H9 (cell line): ENCODE measurements at regions not wholly inside any gene's neighbourhood (a gene's known extent, or its start where the extent isn't known, plus 50 kb on each side); places are given as distances from the start of the nearest gene placed in this dataset.
A peak's percentile ranks its signal among the peaks of the same experiment; 100 is the strongest.

ENCODE experiments used
- DNase-seq: peaks from one replicate; pipeline ENCODE4 v3.0.0-alpha.2; 2017
- H2AFZ ChIP-seq: one replicate; pipeline ENCODE4 v1.6.1; 2013; ENCODE audit warnings: mild to moderate bottlenecking, low read length, control low read depth, moderate library complexity
- H2AK5ac ChIP-seq: 2 replicates; pipeline ENCODE4 v1.6.1; 2013; ENCODE audit warnings: low read length, control low read depth, mixed read lengths; ENCODE audit not compliant: insufficient read length
- H2BK120ac ChIP-seq: one replicate; pipeline ENCODE4 v1.6.1; 2013; ENCODE audit warnings: low read depth, mild to moderate bottlenecking, low read length, control low read depth, inconsistent platforms; ENCODE audit not compliant: poor library complexity, severe bottlenecking
- H2BK12ac ChIP-seq: 2 replicates; pipeline ENCODE4 v1.6.1; 2013; ENCODE audit warnings: low read length, control low read depth, mixed read lengths, low read depth; ENCODE audit not compliant: insufficient read length
- H2BK15ac ChIP-seq: 2 replicates; pipeline ENCODE4 v1.6.1; 2013; ENCODE audit warnings: low read depth, low read length, control low read depth
- H2BK20ac ChIP-seq: one replicate; pipeline ENCODE4 v1.6.1; 2013; ENCODE audit warnings: low read depth, mild to moderate bottlenecking, low read length, control low read depth, inconsistent platforms; ENCODE audit not compliant: poor library complexity, severe bottlenecking
- H2BK5ac ChIP-seq: 2 replicates; pipeline ENCODE4 v1.6.1; 2013; ENCODE audit warnings: low read length, control low read depth, mixed read lengths; ENCODE audit not compliant: insufficient read length
- H3K14ac ChIP-seq: 2 replicates; pipeline ENCODE4 v1.6.1; 2013; ENCODE audit warnings: low read length, control low read depth; ENCODE audit not compliant: insufficient read depth
- H3K18ac ChIP-seq: 2 replicates; pipeline ENCODE4 v1.6.1; 2013; ENCODE audit warnings: low read depth, mild to moderate bottlenecking, mixed read lengths, low read length, control low read depth; ENCODE audit not compliant: insufficient read length
- H3K23ac ChIP-seq: 2 replicates; pipeline ENCODE4 v1.6.1; 2013; ENCODE audit warnings: low read length, control low read depth, mixed read lengths, low read depth; ENCODE audit not compliant: insufficient read length
- H3K23me2 ChIP-seq: 2 replicates; pipeline ENCODE4 v1.6.1; 2013; ENCODE audit warnings: low read depth, mild to moderate bottlenecking, mixed read lengths, low read length, control low read depth; ENCODE audit not compliant: insufficient read length, poor library complexity, severe bottlenecking
- H3K27ac ChIP-seq: 2 replicates; pipeline ENCODE4 v1.5.1; 2013; ENCODE audit warnings: low read length, control low read depth, mixed read lengths, low read depth; ENCODE audit not compliant: insufficient read length
- H3K27me3 ChIP-seq: 2 replicates; pipeline ENCODE4 v1.6.1; 2013; ENCODE audit warnings: low read length, control low read depth, inconsistent platforms; ENCODE audit not compliant: insufficient read depth
- H3K4ac ChIP-seq: 2 replicates; pipeline ENCODE4 v1.6.1; 2013; ENCODE audit warnings: low read depth, mild to moderate bottlenecking, control low read depth, inconsistent platforms, low read length, moderate library complexity
- H3K4me1 ChIP-seq: 2 replicates; pipeline ENCODE4 v1.6.1; 2013; ENCODE audit warnings: low read length, control low read depth, inconsistent platforms; ENCODE audit not compliant: insufficient read depth
- H3K4me2 ChIP-seq: 2 replicates; pipeline ENCODE4 v1.6.1; 2013; ENCODE audit warnings: low read length, control low read depth, mixed read lengths; ENCODE audit not compliant: insufficient read length, insufficient read depth
- H3K56ac ChIP-seq: 2 replicates; pipeline ENCODE4 v1.6.1; 2013; ENCODE audit warnings: low read depth, mild to moderate bottlenecking, mixed read lengths, low read length, control low read depth; ENCODE audit not compliant: insufficient read length
- H3K79me1 ChIP-seq: 2 replicates; pipeline ENCODE4 v1.6.1; 2013; ENCODE audit warnings: low read depth, mild to moderate bottlenecking, moderate library complexity, low read length, control low read depth, inconsistent platforms; ENCODE audit not compliant: insufficient read depth, poor library complexity, severe bottlenecking
- H3K79me2 ChIP-seq: 2 replicates; pipeline ENCODE4 v1.6.1; 2013; ENCODE audit warnings: low read length, control low read depth, inconsistent platforms; ENCODE audit not compliant: insufficient read depth
- H3K9ac ChIP-seq: 2 replicates; pipeline ENCODE4 v1.6.1; 2013; ENCODE audit warnings: low read length, control low read depth, mixed read lengths; ENCODE audit not compliant: insufficient read length; ENCODE audit errors: extremely low read depth
- H3K9me3 ChIP-seq: one replicate; pipeline ENCODE4 v1.6.1; 2013; ENCODE audit warnings: low read depth, low read length, inconsistent platforms; ENCODE audit not compliant: control insufficient read depth
- H3T11ph ChIP-seq: one replicate; pipeline ENCODE4 v1.6.1; 2013; ENCODE audit warnings: mild to moderate bottlenecking, low read length, control low read depth, inconsistent platforms
- H4K20me1 ChIP-seq: one replicate; pipeline ENCODE4 v1.6.1; 2013; ENCODE audit not compliant: control insufficient read depth, insufficient read length, insufficient read depth
- H4K5ac ChIP-seq: 2 replicates; pipeline ENCODE4 v1.6.1; 2013; ENCODE audit warnings: low read depth, mild to moderate bottlenecking, mixed read lengths, low read length, control low read depth; ENCODE audit not compliant: insufficient read length
- H4K8ac ChIP-seq: replicated peaks from 2 replicates; pipeline ENCODE4 v1.6.1; 2013; ENCODE audit warnings: low read length, control low read depth, mixed read lengths, low read depth; ENCODE audit not compliant: insufficient read length
- H4K91ac ChIP-seq: 2 replicates; pipeline ENCODE4 v1.6.1; 2013; ENCODE audit warnings: low read depth, mild to moderate bottlenecking, moderate library complexity, mixed read lengths, low read length, control low read depth; ENCODE audit not compliant: insufficient read length
- H3K27ac Mint-ChIP-seq, 3 experiments: 2 replicates in 2 of 3; 3 replicates in 1 of 3; pipeline ENCODE4 v1.8.0; 2020 to 2021; ENCODE audit warnings: mixed read lengths in 3 of 3, mild to moderate bottlenecking in 1 of 3, moderate library complexity in 1 of 3
- H3K27me3 Mint-ChIP-seq: 2 replicates; pipeline ENCODE4 v1.8.0; 2021; ENCODE audit warnings: low read depth, mild to moderate bottlenecking, moderate library complexity, mixed read lengths
- H3K36me3 Mint-ChIP-seq, 3 experiments: 2 replicates in 2 of 3; 3 replicates in 1 of 3; pipeline ENCODE4 v1.8.0; 2020 to 2021; ENCODE audit warnings: low read depth in 3 of 3, mixed read lengths in 3 of 3; ENCODE audit not compliant: insufficient read depth in 1 of 3
- H3K4me1 Mint-ChIP-seq, 2 experiments: 2 replicates each; pipeline ENCODE4 v1.8.0; 2020; ENCODE audit warnings: mixed read lengths in 2 of 2
- H3K4me3 Mint-ChIP-seq, 2 experiments: 2 replicates in 1 of 2; 3 replicates in 1 of 2; pipeline ENCODE4 v1.8.0; 2020 to 2021; ENCODE audit warnings: mild to moderate bottlenecking in 2 of 2, mixed read lengths in 2 of 2, moderate library complexity in 1 of 2
- H3K9me3 Mint-ChIP-seq, 2 experiments: 2 replicates in 1 of 2; 3 replicates in 1 of 2; pipeline ENCODE4 v1.8.0; 2020; ENCODE audit warnings: mild to moderate bottlenecking in 2 of 2, mixed read lengths in 2 of 2, moderate library complexity in 1 of 2
- WGBS: extraction: QIAGEN DNeasy Blood & Tissue Kit; methylation state at CpG from one replicate; pipeline ENCODE4 v1.1.7; 2013; ENCODE audit warnings: missing lambda C conversion rate, low lambda C conversion rate, mixed read lengths; ENCODE audit not compliant: insufficient read length; ENCODE audit errors: extremely low coverage; 5-methylcytosine and 5-hydroxymethylcytosine counted together
- TF ChIP-seq, protein P1 (sequence below): fragments of 200-600 bp; sonication (generic); conservative IDR thresholded peaks from 3 replicates; pipeline ENCODE4 v1.8.0; 2021; ENCODE audit warnings: antibody characterized with exemption, mild to moderate bottlenecking

DNA sequence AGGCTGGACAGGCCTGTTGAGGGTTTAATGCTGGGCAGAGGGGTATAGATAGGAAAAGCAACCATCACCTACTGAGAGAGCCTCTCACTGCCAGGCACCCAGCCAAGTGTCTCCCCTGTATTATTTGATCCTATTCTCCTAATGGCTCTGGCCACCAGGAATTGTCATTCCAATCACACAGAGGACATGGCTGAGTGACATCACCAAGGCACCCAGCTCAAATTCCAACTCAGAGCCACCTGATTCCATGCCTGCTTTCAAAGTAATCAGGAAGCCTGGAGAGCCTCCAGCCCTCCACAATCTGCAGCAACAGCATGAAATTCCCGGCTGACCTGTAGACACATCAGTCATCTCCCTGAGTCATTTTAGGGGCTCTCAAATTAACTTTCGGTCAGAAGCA is 368.9 kb upstream of the C16orf82 start:
- no peak overlapping the region for H4K8ac ChIP-seq
- Mint-ChIP-seq H3K27ac (no peak overlapping the region), H3K4me3 (no peak overlapping the region), H3K27me3 (peaks cover 10% of the 10 kb centered on the region), H3K9me3 (peaks cover 16 to 19% of the 10 kb centered on the region in 2 experiments), H3K4me1 (peaks cover 3 to 12% of the 10 kb centered on the region in 2 experiments), H3K36me3 (peaks cover 0 to 8% (median 2%) of the 10 kb centered on the region in 3 experiments; a peak in 4 of 7 replicates)
- no peak overlapping the region for H2AK5ac ChIP-seq
- no peak overlapping the region for H3K18ac ChIP-seq
- H2BK120ac ChIP-seq: no peak overlapping the region
- no peak overlapping the region for H4K91ac ChIP-seq
- no peak overlapping the region for H3K14ac ChIP-seq
- no peak overlapping the region for H3K23ac ChIP-seq
- no peaks in the 10 kb centered on the region for H3K27me3 ChIP-seq
- H2BK20ac ChIP-seq: no peak overlapping the region
- H3K9me3 ChIP-seq: no peaks in the 10 kb centered on the region
- DNase-seq: peak; percentile 31
- H3K4me1 ChIP-seq: no peaks in the 10 kb centered on the region
- H3K9ac ChIP-seq: no peak overlapping the region
- no peak overlapping the region for H2AFZ ChIP-seq
- H3K4me2 ChIP-seq: no peak overlapping the region
- H3K56ac ChIP-seq: no peak overlapping the region
- no peak overlapping the region for H4K5ac ChIP-seq
- H2BK12ac ChIP-seq: no peak overlapping the region
- no peaks in the 10 kb centered on the region for H3K79me1 ChIP-seq
- no peak overlapping the region for H3K27ac ChIP-seq
- H4K20me1 ChIP-seq: no peaks in the 10 kb centered on the region
- H2BK5ac ChIP-seq: no peak overlapping the region
- H3K4ac ChIP-seq: no peak overlapping the region
- H3K79me2 ChIP-seq: no peaks in the 10 kb centered on the region
- TF ChIP-seq, protein P1, sequence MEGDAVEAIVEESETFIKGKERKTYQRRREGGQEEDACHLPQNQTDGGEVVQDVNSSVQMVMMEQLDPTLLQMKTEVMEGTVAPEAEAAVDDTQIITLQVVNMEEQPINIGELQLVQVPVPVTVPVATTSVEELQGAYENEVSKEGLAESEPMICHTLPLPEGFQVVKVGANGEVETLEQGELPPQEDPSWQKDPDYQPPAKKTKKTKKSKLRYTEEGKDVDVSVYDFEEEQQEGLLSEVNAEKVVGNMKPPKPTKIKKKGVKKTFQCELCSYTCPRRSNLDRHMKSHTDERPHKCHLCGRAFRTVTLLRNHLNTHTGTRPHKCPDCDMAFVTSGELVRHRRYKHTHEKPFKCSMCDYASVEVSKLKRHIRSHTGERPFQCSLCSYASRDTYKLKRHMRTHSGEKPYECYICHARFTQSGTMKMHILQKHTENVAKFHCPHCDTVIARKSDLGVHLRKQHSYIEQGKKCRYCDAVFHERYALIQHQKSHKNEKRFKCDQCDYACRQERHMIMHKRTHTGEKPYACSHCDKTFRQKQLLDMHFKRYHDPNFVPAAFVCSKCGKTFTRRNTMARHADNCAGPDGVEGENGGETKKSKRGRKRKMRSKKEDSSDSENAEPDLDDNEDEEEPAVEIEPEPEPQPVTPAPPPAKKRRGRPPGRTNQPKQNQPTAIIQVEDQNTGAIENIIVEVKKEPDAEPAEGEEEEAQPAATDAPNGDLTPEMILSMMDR: no peak
- H3K23me2 ChIP-seq: no peaks in the 10 kb centered on the region
- H3T11ph ChIP-seq: no peak overlapping the region
- no peak overlapping the region for H2BK15ac ChIP-seq
- WGBS: no CpG with 5 or more reads among the region's 2 CpGs
